SU-DHL-6 (cell line): ENCODE measurements at regions not wholly inside any gene's neighbourhood (a gene's known extent, or its start where the extent isn't known, plus 50 kb on each side); places are given as distances from the start of the nearest gene placed in this dataset.

Experiments
- EZH2phosphoT487 ChIP-seq: fragments of 200-600 bp; sonication (generic), shearing (Covaris generic); conservative IDR thresholded peaks from 2 replicates; pipeline ENCODE4 v1.6.1; 2018; ENCODE audit warnings: mild to moderate bottlenecking, antibody characterized with exemption, low read length, moderate library complexity, mixed read lengths
- TF ChIP-seq, protein P1 (sequence below): fragments of 200-600 bp; sonication (generic); IDR thresholded peaks from one replicate; pipeline ENCODE4 v1.5.1; 2017; ENCODE audit warnings: antibody characterized with exemption, mild to moderate bottlenecking, low read length, moderate library complexity; ENCODE audit not compliant: insufficient read depth, poor library complexity, severe bottlenecking

DNA sequence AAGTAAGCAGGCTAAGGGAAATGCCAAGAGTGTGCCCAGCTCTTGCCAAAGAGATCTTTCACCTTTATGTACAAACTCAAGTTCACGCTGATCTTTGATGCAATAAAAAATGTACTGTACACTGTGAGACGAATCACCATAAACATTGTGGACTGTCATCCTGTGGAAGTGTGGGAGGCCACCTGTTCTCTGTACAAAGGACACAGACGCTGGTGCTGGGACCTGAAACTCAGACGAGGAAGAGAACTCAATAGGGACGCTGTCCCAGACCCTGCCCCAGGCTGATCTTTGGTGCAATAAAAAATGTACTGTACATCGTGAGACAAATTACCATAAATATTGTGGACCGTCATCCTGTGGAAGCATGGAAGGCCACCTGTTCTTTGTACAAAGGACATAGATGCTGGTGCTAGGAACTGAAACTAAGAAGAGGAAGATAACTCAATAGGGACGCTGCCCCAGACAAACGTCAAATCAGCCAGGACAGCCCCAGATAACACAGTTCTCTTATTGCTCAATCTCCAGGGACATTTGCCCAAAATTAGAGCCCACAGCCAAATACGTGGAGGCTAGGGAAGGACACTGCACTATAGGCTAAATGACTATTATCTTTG is 312.7 kb upstream of the SGK1 start:
- TF ChIP-seq, protein P1, sequence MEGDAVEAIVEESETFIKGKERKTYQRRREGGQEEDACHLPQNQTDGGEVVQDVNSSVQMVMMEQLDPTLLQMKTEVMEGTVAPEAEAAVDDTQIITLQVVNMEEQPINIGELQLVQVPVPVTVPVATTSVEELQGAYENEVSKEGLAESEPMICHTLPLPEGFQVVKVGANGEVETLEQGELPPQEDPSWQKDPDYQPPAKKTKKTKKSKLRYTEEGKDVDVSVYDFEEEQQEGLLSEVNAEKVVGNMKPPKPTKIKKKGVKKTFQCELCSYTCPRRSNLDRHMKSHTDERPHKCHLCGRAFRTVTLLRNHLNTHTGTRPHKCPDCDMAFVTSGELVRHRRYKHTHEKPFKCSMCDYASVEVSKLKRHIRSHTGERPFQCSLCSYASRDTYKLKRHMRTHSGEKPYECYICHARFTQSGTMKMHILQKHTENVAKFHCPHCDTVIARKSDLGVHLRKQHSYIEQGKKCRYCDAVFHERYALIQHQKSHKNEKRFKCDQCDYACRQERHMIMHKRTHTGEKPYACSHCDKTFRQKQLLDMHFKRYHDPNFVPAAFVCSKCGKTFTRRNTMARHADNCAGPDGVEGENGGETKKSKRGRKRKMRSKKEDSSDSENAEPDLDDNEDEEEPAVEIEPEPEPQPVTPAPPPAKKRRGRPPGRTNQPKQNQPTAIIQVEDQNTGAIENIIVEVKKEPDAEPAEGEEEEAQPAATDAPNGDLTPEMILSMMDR: no peak
- TF ChIP-seq EZH2phosphoT487: no peak
